ENCODE measurements at regions not wholly inside any gene's neighbourhood (a gene's known extent, or its start where the extent isn't known, plus 50 kb on each side); places are given as distances from the start of the nearest gene placed in this dataset.
A peak's percentile ranks its signal among the peaks of the same experiment; 100 is the strongest.

DNA sequence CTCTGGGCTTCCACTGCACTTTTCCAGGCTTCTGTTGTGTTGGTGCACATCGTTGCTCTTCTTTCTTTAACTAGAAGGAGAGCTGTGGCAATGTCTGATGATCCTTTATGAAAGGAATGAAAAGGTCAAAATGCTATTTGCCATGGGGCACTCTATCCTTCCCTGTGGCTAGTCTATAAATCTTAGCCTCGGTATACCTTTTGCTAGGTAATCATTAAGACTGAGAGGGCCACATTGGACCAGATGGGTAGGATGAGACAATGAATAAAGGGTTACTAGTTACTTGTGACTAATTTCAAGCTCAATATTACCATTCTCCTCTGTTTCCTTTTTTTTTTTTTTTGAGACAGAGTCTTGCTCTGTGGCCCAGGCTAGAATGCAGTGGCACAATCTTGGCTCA, 89.4 kb upstream of the C1orf87 start:
- DNase-seq (ENCODE audit: extremely low read depth, low read depth, low spot score) = no peak

DNA sequence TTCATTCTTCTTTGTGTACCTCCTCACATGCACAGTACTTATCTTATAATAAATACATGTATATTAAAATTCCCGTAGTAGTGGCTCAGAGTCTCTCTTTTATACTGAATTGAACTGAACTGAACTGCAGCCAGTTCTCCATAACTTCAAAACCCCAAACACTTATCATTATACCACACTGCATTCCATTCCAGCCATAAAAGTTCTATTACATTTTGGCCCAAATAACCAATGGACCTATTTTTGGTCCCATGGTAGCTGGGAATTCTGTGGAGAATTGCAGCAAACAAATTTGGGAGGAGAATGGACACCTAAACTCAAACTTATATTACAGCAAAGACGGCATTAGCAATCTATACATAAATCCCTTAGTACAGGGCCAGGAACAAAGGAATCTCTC, 86.6 kb upstream of the C1orf87 start:
- no peak for DNase-seq (ENCODE audit: extremely low read depth, low read depth, low spot score)

- DNase-seq (ENCODE audit: extremely low read depth, low read depth, low spot score) = no peak
Measured at GRCh38 chr1:60156371-60156770, 82.8 kb upstream of the C1orf87 start.

DNA sequence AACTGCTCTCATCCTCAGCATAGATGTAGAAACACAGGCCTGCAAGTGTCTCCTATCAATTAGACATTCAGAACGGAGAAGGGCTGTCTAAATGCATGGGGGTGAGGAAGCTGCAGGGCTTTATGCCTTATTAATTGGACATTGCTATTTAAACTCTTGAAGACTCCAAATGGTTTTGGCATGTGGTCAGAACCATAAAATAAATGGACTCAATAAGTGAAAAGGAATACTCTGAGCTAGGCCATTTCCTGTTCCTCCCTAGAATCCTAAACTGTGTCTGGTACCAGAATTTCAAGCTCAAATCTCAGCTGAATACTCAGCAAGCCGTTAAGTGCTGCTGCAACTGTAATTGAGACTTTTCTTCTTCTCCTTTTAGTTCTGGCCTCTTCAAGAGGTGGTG, 80.4 kb upstream of the C1orf87 start:
- no peak for DNase-seq (ENCODE audit: extremely low read depth, low read depth, low spot score)

DNA sequence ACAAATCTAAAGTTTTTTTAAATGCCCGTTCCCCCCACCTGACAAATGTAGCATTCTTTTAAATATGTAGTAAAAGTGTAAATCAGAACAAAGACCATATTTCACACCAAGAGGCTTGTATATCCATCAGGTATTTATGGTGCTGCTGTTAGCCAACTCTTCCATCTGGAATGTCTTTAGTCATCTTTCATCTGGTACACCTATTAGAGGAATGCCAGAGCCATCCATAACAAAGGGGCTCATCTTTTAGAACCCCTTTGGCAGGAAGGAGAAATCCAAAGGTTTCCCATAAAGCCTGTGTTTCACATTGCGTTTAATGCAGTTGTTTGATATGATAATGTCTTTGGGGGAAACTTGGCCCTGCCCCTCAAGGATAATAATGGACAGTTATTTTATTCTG, 79.3 kb upstream of the C1orf87 start:
- DNase-seq (ENCODE audit: extremely low read depth, low read depth, low spot score) = no peak

DNA sequence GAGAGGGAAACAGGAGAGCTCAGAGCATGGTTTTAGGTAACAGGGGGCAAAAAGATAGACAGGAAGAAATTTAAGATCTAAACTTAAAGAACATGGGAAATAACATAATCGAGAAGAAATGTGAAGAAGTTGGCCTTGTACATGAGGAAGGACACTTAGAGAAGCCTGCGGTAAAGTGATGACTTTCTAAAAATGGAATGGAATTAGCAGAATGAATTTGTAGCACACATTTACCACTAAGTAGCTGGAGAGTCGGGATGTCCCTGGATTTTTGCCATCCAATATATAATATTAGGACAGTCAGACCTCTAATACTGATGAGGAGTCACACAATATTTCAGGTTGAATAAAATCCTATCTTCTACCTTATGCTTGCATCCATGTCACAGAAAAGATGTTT, 77.7 kb upstream of the C1orf87 start:
- DNase-seq (ENCODE audit: extremely low read depth, low read depth, low spot score) = no peak

DNA sequence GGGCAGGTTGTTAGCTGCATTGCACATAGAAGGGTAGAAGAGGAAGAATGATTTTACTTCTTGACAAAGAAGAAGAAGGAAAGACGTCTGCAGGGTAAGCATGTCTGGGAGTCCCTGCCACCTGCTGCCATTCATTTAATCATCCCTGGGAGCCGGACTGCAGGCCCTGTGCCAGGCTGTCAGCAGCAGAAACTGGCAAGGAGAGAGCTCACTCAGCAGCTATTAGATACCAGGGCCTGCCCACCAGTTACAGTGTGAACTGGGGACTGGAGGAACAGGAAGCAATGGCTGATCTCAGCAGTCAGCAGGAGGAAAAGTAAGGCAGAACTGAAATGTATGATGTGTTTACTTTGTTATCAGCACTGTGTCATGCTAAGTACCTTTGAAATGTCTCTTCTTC, 75.7 kb upstream of the C1orf87 start:
- no peak for DNase-seq (ENCODE audit: extremely low read depth, low read depth, low spot score)

- DNase-seq (ENCODE audit: extremely low read depth, low read depth, low spot score) = no peak
Measured at GRCh38 chr1:60146884-60147283, 73.3 kb upstream of the C1orf87 start.

- no peak for DNase-seq (ENCODE audit: extremely low read depth, low read depth, low spot score)
Measured at GRCh38 chr1:60145771-60146170, 72.2 kb upstream of the C1orf87 start.

- DNase-seq (ENCODE audit: extremely low read depth, low read depth, low spot score) = no peak
Measured at GRCh38 chr1:60141743-60142142, 68.2 kb upstream of the C1orf87 start.

DNA sequence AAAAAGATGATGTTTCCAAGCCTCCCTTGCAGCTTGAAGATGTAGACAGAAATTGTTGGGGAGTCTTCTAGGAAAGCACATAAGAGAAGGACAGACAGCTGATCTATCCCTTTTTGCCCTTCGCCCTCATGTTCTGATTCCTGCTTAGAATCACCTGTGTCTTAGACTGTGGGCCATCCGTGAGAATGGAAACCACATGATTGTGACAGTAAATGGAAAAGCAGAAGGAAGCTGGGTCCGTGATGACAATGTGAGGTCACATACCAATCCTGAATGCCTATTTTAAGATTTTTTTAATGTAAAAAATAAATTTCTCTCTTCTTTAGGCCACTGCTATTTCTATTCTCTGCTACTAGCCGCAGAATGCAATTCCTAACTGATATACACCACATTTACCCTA, 67.7 kb upstream of the C1orf87 start:
- DNase-seq (ENCODE audit: extremely low read depth, low read depth, low spot score) = no peak

GRCh38 chr1:60137406-60137805, 63.8 kb upstream of the C1orf87 start:
- DNase-seq (ENCODE audit: extremely low read depth, low read depth, low spot score) = no peak

GRCh38 chr1:60136395-60136794, 62.8 kb upstream of the C1orf87 start:
- no peak for DNase-seq (ENCODE audit: extremely low read depth, low read depth, low spot score)

- DNase-seq (ENCODE audit: extremely low read depth, low read depth, low spot score) = no peak
Measured at GRCh38 chr1:60134716-60135115, 61.1 kb upstream of the C1orf87 start.

DNA sequence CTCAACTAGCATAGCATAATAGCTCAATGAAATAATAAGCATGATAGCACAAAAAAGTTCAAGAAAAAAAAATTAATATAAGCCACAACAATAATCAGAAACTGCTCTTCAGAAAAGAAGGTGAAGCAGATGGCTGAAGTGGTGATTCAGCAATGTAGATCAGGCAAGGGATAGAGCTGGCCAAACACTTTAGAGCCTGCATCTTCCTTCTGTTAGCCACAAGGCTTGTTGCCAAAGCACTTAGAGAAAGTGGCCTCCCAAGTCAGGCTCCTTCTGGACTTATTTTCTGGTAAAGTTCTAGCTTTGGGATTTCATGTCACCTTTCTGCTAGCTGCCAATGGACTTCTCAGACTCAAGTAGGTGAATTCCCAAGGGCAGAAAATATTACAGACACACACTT, 60.3 kb upstream of the C1orf87 start:
- DNase-seq (ENCODE audit: extremely low read depth, low read depth, low spot score) = no peak

GRCh38 chr1:60133000-60133673, 59.6 kb upstream of the C1orf87 start:
- DNase-seq (ENCODE audit: extremely low read depth, low read depth, low spot score) = peak; percentile 12

GRCh38 chr1:60132108-60132507, 58.5 kb upstream of the C1orf87 start:
- no peak for DNase-seq (ENCODE audit: extremely low read depth, low read depth, low spot score)

DNA sequence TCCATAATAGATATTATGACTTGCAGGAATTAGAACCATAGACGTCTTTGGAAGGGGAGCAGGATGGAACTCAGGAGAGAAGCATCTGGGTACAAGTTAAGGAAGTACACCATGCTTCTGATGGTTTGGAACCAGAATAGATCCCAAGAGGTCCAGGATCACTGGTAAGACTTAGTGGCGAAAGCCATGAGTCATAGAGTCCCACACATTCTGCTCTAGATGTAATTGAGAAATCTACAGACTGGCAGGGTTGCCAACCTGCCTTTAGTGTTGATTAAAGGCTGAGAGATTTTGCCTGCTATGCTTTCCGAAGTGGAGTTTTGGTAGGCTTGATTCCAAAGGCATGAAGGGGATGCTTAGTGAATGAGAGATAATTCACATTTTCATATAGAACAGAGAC, 57.1 kb upstream of the C1orf87 start:
- DNase-seq (ENCODE audit: extremely low read depth, low read depth, low spot score) = no peak

- no peak for DNase-seq (ENCODE audit: extremely low read depth, low read depth, low spot score)
Measured at GRCh38 chr1:60129911-60130310, 56.3 kb upstream of the C1orf87 start.

GRCh38 chr1:60126723-60127122, 53.2 kb upstream of the C1orf87 start:
- no peak for DNase-seq (ENCODE audit: extremely low read depth, low read depth, low spot score)
